SK-N-SH (cell line): ENCODE measurements at regions not wholly inside any gene's neighbourhood (a gene's known extent, or its start where the extent isn't known, plus 50 kb on each side); places are given as distances from the start of the nearest gene placed in this dataset.

Source experiments
- CTCF ChIA-PET: fragments of 300-600, 350-600 bp; formaldehyde crosslinking; extraction: SDS; loops from one replicate; lab custom pipeline; 2021; lab: Yijun Ruan, JAX
- POLR2A ChIA-PET: fragments of 350-600 bp; sonication (Branson Sonifier 250); formaldehyde crosslinking; extraction: SDS; loops from one replicate; lab custom pipeline; 2020; ENCODE audit warnings: antibody characterized with exemption, inconsistent platforms; lab: Yijun Ruan, JAX
- DNase-seq: peaks from one replicate; pipeline ENCODE4 v3.0.0; 2012
- H2AFZ ChIP-seq: fragments of 200-600 bp; sonication (generic); 2 replicates; pipeline ENCODE4 v1.8.1; 2016; ENCODE audit warnings: antibody characterized with exemption, mild to moderate bottlenecking, low read depth
- H3F3A ChIP-seq: fragments of 200-600 bp; sonication (generic); replicated peaks from 2 replicates; pipeline ENCODE3; 2016; ENCODE audit warnings: antibody characterized with exemption, mild to moderate bottlenecking; ENCODE audit not compliant: insufficient read depth
- H3K27ac ChIP-seq, 2 experiments: fragments of 200-500 bp in 1 of 2; fragments of 200-600 bp in 1 of 2; sonication (Bioruptor generic) in 1 of 2; sonication (generic), shearing (Covaris generic) in 1 of 2; 2 replicates each; pipeline versions ENCODE4 v1.5.1 to v1.6.1; 2014 to 2016; ENCODE audit warnings: low read depth in 2 of 2, inconsistent platforms in 1 of 2, low read length in 1 of 2, mild to moderate bottlenecking in 1 of 2, mixed read lengths in 1 of 2
- H3K27me3 ChIP-seq: fragments of 200-600 bp; sonication (generic), shearing (Covaris generic); 2 replicates; pipeline ENCODE4 v1.6.1; 2016; ENCODE audit warnings: mixed run types; ENCODE audit not compliant: insufficient read depth
- H3K36me3 ChIP-seq, 2 experiments: fragments of 200-500 bp in 1 of 2; fragments of 200-600 bp in 1 of 2; sonication (Bioruptor generic) in 1 of 2; sonication (generic) in 1 of 2; replicated peaks in 1 of 2; 2 replicates each; pipeline versions ENCODE3 to v1.5.1; 2014 to 2016; ENCODE audit warnings: low read length in 1 of 2, mild to moderate bottlenecking in 1 of 2; ENCODE audit not compliant: insufficient read depth in 2 of 2, control insufficient read depth in 1 of 2
- H3K4me1 ChIP-seq, 2 experiments: fragments of 200-500 bp in 1 of 2; fragments of 200-600 bp in 1 of 2; sonication (Bioruptor generic) in 1 of 2; sonication (generic), shearing (Covaris generic) in 1 of 2; 2 replicates each; pipeline versions ENCODE4 v1.5.1 to v1.6.1; 2014 to 2016; ENCODE audit warnings: low read depth in 1 of 2, low read length in 1 of 2, mixed run types in 1 of 2; ENCODE audit not compliant: insufficient read depth in 2 of 2, control insufficient read depth in 1 of 2
- H3K4me2 ChIP-seq: fragments of 200-600 bp; sonication (generic), shearing (Covaris generic); 2 replicates; pipeline ENCODE4 v1.6.1; 2017; ENCODE audit warnings: mixed run types
- H3K4me3 ChIP-seq, 2 experiments: fragments of 200-500 bp in 1 of 2; fragments of 200-600 bp in 1 of 2; sonication (Bioruptor generic) in 1 of 2; sonication (generic), shearing (Covaris generic) in 1 of 2; 2 replicates each; pipeline versions ENCODE4 v1.5.1 to v1.8.1; 2014 to 2016; ENCODE audit warnings: low read depth in 2 of 2, inconsistent platforms in 1 of 2, low read length in 1 of 2, mild to moderate bottlenecking in 1 of 2, mixed read lengths in 1 of 2, moderate library complexity in 1 of 2
- H3K79me2 ChIP-seq: fragments of 200-600 bp; sonication (generic); 2 replicates; pipeline ENCODE4 v1.8.1; 2017; ENCODE audit warnings: mild to moderate bottlenecking; ENCODE audit not compliant: insufficient read depth
- H3K9ac ChIP-seq: fragments of 200-600 bp; sonication (generic); 2 replicates; pipeline ENCODE4 v1.6.1; 2017; ENCODE audit warnings: mixed run types
- H3K9me2 ChIP-seq: fragments of 200-600 bp; sonication (generic); 2 replicates; pipeline ENCODE4 v1.6.1; 2017; ENCODE audit warnings: mixed run types
- H3K9me3 ChIP-seq: fragments of 200-600 bp; sonication (generic); 2 replicates; pipeline ENCODE4 v1.6.1; 2017; ENCODE audit warnings: mixed run types, mild to moderate bottlenecking, moderate library complexity
- H4K20me1 ChIP-seq: fragments of 200-600 bp; sonication (generic); 2 replicates; pipeline ENCODE4 v1.6.1; 2017; ENCODE audit warnings: mild to moderate bottlenecking, mixed run types; ENCODE audit not compliant: insufficient read depth
- EP300 ChIP-seq, 2 experiments: IDR thresholded peaks; 2 replicates each; pipeline versions ENCODE4 v1.4.0 to v1.6.1; 2012; ENCODE audit warnings: borderline replicate concordance in 1 of 2, low read depth in 1 of 2, low read length in 1 of 2
- EZH2phosphoT487 ChIP-seq: fragments of 200-600 bp; sonication (generic); IDR thresholded peaks from 2 replicates; pipeline ENCODE4 v1.6.1; 2017; ENCODE audit warnings: low read depth, mixed run types, mild to moderate bottlenecking, antibody characterized with exemption, moderate library complexity, borderline replicate concordance
- FOSL2 ChIP-seq: IDR thresholded peaks from 2 replicates; pipeline ENCODE4 v1.4.0; 2012; ENCODE audit warnings: low read depth, mild to moderate bottlenecking, moderate library complexity, borderline replicate concordance
- GABPA ChIP-seq: IDR thresholded peaks from 2 replicates; pipeline ENCODE4 v1.4.0; 2012; ENCODE audit warnings: low read depth, mild to moderate bottlenecking
- GATA2 ChIP-seq: sonication (generic); formaldehyde crosslinking; IDR thresholded peaks from 2 replicates; pipeline ENCODE4 v1.5.0; 2020; ENCODE audit warnings: mild to moderate bottlenecking, missing genetic modification reagents
- MAX ChIP-seq: IDR thresholded peaks from 2 replicates; pipeline ENCODE4 v1.4.0; 2012; ENCODE audit warnings: low read depth
- MEF2A ChIP-seq: IDR thresholded peaks from 2 replicates; pipeline ENCODE4 v1.4.0; 2012; ENCODE audit warnings: low read depth, borderline replicate concordance
- NFIC ChIP-seq: IDR thresholded peaks from 2 replicates; pipeline ENCODE4 v1.4.0; 2012; ENCODE audit warnings: borderline replicate concordance
- PBX3 ChIP-seq: IDR thresholded peaks from 2 replicates; pipeline ENCODE4; 2012
- RAD21 ChIP-seq: IDR thresholded peaks from 2 replicates; pipeline ENCODE4 v1.6.1; 2012; ENCODE audit warnings: mild to moderate bottlenecking, low read length
- RXRA ChIP-seq: IDR thresholded peaks from 2 replicates; pipeline ENCODE4 v1.4.0; 2012; ENCODE audit warnings: low read depth, mild to moderate bottlenecking, borderline replicate concordance
- SIN3A ChIP-seq: IDR thresholded peaks from 2 replicates; pipeline ENCODE4 v1.6.1; 2012; ENCODE audit warnings: low read depth, mild to moderate bottlenecking, low read length, moderate library complexity, borderline replicate concordance
- SMC3 ChIP-seq: IDR thresholded peaks from 2 replicates; pipeline ENCODE4 v1.6.1; 2012; ENCODE audit warnings: low read depth, low read length, improper control_type of control experiment
- TAF1 ChIP-seq: IDR thresholded peaks from 2 replicates; pipeline ENCODE4 v1.6.1; 2012; ENCODE audit warnings: low read depth, mild to moderate bottlenecking, low read length, moderate library complexity, borderline replicate concordance
- TCF12 ChIP-seq: IDR thresholded peaks from 2 replicates; pipeline ENCODE4 v1.4.0; 2012
- TEAD4 ChIP-seq: IDR thresholded peaks from 2 replicates; pipeline ENCODE4 v1.4.0; 2012; ENCODE audit warnings: mild to moderate bottlenecking, borderline replicate concordance; ENCODE audit not compliant: insufficient read depth
- WGBS: methylation state at CpG from one replicate; pipeline ENCODE4 v1.1.6; 2017; ENCODE audit warnings: low lambda C conversion rate; 5-methylcytosine and 5-hydroxymethylcytosine counted together
- TF ChIP-seq, protein P1 (sequence below): IDR thresholded peaks from 2 replicates; pipeline ENCODE4 v1.4.0; 2012; ENCODE audit warnings: low read depth, borderline replicate concordance
- TF ChIP-seq, protein P2 (sequence below): fragments of 150-350 bp; IDR thresholded peaks from 2 replicates; pipeline ENCODE4 v1.6.1; 2016; ENCODE audit warnings: mild to moderate bottlenecking, low read depth, low read length

GRCh38 chr2:4576075-4576474 lies 872.7 kb downstream of the DCDC2C start:
- Histone ChIP-seq H3K4me1 (no peaks in the 10 kb centered on the region), H3K4me2 (no peak overlapping the region), H3K27ac (no peak overlapping the region), H3K9me2 (no peaks in the 10 kb centered on the region), H3K27me3 (no peaks in the 10 kb centered on the region), H3F3A (no peaks in the 10 kb centered on the region), H3K9ac (no peak overlapping the region), H4K20me1 (no peaks in the 10 kb centered on the region), H3K79me2 (no peaks in the 10 kb centered on the region), H3K4me3 (no peak overlapping the region), H2AFZ (no peak overlapping the region), H3K36me3 (no peaks in the 10 kb centered on the region), H3K9me3 (no peaks in the 10 kb centered on the region; the same call in 1 of the 2 replicates)
- CTCF ChIA-PET: no interaction called here
- POLR2A ChIA-PET: no interaction called here
- no peak for DNase-seq
- WGBS: 0% methylated on average over 1 of the region's 1 CpG
- TF ChIP-seq NFIC (no peak), SMC3 (no peak), FOSL2 (no peak), EP300 (IDR thresholded peaks at IDR 0.05; ENCODE audit: borderline replicate concordance in 1 of 2, low read depth in 1 of 2, low read length in 1 of 2) (no peak), TEAD4 (no peak), TCF12 (no peak), GABPA (no peak), SIN3A (no peak), GATA2 (CRISPR knock-in tag) (no peak), PBX3 (no peak), RAD21 (no peak), MAX (no peak), MEF2A (no peak), TAF1 (no peak), RXRA (no peak), EZH2phosphoT487 (no peak)
- TF ChIP-seq, protein P1, sequence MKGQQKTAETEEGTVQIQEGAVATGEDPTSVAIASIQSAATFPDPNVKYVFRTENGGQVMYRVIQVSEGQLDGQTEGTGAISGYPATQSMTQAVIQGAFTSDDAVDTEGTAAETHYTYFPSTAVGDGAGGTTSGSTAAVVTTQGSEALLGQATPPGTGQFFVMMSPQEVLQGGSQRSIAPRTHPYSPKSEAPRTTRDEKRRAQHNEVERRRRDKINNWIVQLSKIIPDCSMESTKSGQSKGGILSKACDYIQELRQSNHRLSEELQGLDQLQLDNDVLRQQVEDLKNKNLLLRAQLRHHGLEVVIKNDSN: no peak
- TF ChIP-seq, protein P2, sequence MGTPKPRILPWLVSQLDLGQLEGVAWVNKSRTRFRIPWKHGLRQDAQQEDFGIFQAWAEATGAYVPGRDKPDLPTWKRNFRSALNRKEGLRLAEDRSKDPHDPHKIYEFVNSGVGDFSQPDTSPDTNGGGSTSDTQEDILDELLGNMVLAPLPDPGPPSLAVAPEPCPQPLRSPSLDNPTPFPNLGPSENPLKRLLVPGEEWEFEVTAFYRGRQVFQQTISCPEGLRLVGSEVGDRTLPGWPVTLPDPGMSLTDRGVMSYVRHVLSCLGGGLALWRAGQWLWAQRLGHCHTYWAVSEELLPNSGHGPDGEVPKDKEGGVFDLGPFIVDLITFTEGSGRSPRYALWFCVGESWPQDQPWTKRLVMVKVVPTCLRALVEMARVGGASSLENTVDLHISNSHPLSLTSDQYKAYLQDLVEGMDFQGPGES: no peak
- TF ChIP-seq, all 33 proteins: peak for 0
